ENCODE measurements at regions not wholly inside any gene's neighbourhood (a gene's known extent, or its start where the extent isn't known, plus 50 kb on each side); places are given as distances from the start of the nearest gene placed in this dataset.

DNA sequence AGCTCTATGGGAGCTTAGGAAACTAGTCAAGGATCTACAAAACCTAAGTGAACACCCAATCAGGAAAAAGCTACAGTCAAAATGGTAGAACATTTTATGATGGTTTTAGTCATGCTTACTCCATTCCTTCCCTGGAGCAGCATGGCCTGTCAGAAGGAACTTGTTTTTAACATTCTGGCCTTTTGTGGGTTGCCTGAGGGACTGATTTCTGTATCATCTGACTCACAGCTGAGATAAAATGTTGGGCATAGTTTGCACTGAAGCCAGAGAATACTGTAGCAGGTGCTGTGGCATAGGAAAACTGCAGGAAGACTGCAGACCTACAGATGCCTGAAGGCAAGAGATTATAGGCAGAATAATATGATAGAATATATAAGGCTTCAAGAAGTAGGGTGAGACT is 719.6 kb upstream of the GRAMD2B start:
- no peak overlapping the region for H3K27ac Mint-ChIP-seq
- H3K36me3 Mint-ChIP-seq, result no peaks in the 10 kb centered on the region
- peaks cover 3% of the 10 kb centered on the region for H3K27me3 Mint-ChIP-seq
- H3K4me1 Mint-ChIP-seq, result no peaks in the 10 kb centered on the region
- H3K4me3 Mint-ChIP-seq, result no peak overlapping the region
- no peak for ATAC-seq
- peaks cover 14% of the 10 kb centered on the region for H3K9me3 Mint-ChIP-seq

DNA sequence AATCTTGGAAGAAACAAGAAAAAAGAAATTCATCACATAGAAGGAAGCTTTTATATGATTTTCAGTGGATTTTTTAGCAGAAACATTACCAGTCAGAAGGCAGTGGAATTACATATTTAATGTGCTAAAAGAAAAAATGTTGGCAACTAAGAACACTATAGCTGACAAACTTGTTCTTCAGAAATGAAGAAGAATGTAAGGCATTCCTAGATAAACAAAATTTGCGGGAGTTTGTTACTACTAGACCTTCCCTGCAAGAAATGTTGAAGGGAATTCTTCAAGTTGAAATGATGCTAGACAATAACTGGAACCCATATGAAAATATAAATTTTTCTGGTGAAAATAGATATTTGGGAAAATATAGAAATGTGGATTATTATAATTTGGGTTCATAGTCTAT is 718.3 kb upstream of the GRAMD2B start:
- peaks cover 11% of the 10 kb centered on the region for H3K27me3 Mint-ChIP-seq
- no peaks in the 10 kb centered on the region for H3K4me1 Mint-ChIP-seq
- ATAC-seq, result no peak
- no peak overlapping the region for H3K4me3 Mint-ChIP-seq
- H3K9me3 Mint-ChIP-seq, result peaks cover 14% of the 10 kb centered on the region
- no peaks in the 10 kb centered on the region for H3K36me3 Mint-ChIP-seq
- no peak overlapping the region for H3K27ac Mint-ChIP-seq

DNA sequence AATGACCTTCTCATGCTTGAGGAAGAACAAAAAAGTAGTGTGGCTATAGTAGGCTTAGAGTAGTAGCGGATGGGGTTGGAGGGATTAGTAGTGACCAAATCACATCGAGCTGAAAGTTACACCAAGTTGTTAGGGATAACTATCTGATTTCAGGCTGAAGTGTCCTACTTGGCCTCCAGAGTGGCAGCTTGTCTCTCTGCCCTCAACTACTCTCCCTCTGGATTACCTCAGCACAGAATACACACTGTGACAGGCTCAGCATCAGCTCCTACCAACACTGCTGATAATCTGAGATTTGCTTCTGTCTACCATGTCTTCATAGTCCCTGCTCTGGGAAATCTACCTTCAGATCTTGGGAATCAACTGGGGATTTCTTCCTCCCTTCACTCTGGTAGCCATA is 714.6 kb upstream of the GRAMD2B start:
- no peak overlapping the region for H3K27ac Mint-ChIP-seq
- no peaks in the 10 kb centered on the region for H3K36me3 Mint-ChIP-seq
- H3K27me3 Mint-ChIP-seq, result peaks cover 11% of the 10 kb centered on the region
- peak; percentile 31 for ATAC-seq
- no peak overlapping the region for H3K4me3 Mint-ChIP-seq
- H3K4me1 Mint-ChIP-seq, result no peaks in the 10 kb centered on the region
- H3K9me3 Mint-ChIP-seq, result peaks cover 11% of the 10 kb centered on the region

DNA sequence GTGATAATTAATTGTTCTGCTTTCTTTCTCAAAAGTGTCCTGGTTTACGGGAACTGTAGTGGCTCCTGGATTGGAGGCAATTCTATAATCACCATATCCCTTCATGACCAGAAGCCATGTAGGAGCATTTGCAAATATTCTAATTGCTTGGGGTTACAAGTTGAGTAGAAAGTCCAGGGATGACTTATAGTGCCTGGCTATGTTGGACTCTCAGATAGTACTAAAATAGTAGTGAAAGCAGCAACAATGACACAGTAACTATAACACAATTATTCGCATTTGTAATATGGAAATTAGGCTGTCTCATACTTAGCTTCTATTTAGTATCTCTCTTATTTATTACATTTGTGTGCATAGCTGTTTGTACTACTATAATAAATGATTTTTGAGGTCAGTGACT is 712.5 kb upstream of the GRAMD2B start:
- H3K36me3 Mint-ChIP-seq, result no peaks in the 10 kb centered on the region
- ATAC-seq, result no peak

DNA sequence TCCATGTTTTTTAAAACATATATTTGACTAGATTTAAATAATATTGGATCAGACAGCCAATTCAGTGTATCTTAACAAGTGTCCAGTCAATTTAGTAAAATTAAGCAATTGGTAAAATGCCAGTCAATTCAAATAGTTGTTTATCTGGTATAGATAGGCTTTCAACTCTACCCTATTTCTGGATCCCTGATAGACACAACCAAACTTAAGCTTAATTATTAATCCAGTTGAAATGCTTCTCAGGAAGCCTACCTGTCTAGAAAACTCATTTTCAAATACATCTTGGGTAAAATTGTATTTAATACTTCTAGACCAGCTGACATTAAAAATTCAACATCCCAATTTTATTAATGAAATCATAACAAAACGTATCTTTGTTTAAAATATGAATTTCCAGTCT is 710.8 kb upstream of the GRAMD2B start:
- no peak for ATAC-seq
- Mint-ChIP-seq H3K36me3 (no peaks in the 10 kb centered on the region), H3K27ac (no peak overlapping the region), H3K4me1 (no peaks in the 10 kb centered on the region), H3K27me3 (peaks cover 19% of the 10 kb centered on the region), H3K9me3 (no peaks in the 10 kb centered on the region), H3K4me3 (no peak overlapping the region)

More for the DNA sequence above, 712.5 kb upstream of the GRAMD2B start:
- no peaks in the 10 kb centered on the region for H3K9me3 Mint-ChIP-seq
- H3K4me1 Mint-ChIP-seq, result no peaks in the 10 kb centered on the region
- H3K27ac Mint-ChIP-seq, result no peak overlapping the region
- peaks cover 19% of the 10 kb centered on the region for H3K27me3 Mint-ChIP-seq
- H3K4me3 Mint-ChIP-seq, result no peak overlapping the region

DNA sequence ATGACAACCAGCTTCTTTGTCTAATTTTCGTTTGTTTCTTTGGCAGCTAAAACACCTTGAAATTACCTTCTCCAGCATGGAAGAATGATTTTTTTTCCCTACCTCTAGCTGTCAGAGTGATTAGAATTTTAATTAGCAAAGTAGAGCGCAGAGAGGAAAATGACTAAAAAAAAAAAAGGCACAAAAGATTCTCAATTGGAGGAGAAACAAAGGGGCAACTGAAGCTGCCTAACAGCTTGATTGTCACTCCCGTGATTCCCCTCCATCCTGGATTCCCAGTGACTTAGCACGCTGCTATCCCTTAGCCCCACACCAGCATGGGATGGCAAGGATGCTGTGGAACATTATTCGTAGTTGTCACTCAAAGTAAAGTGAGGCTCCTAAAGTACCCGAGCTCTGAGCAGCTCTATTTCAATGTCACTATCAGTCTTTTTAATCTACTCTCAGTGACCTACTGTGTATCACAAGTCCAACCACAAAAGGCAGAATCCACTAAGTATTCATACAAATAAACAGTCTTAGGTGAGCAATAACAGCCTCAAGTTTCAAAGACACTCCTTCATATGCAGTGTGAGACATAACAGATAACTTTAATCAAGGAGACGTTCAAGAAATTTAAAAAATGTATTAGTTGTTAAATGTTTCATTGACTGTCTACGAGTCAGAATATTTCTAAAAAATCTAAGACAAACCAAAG is 710.0 kb upstream of the GRAMD2B start:
- no peak for ATAC-seq
- peaks cover 19% of the 10 kb centered on the region for H3K27me3 Mint-ChIP-seq
- H3K4me3 Mint-ChIP-seq, result no peak overlapping the region
- no peak overlapping the region for H3K27ac Mint-ChIP-seq
- no peaks in the 10 kb centered on the region for H3K36me3 Mint-ChIP-seq
- H3K9me3 Mint-ChIP-seq, result no peaks in the 10 kb centered on the region
- H3K4me1 Mint-ChIP-seq, result no peaks in the 10 kb centered on the region

DNA sequence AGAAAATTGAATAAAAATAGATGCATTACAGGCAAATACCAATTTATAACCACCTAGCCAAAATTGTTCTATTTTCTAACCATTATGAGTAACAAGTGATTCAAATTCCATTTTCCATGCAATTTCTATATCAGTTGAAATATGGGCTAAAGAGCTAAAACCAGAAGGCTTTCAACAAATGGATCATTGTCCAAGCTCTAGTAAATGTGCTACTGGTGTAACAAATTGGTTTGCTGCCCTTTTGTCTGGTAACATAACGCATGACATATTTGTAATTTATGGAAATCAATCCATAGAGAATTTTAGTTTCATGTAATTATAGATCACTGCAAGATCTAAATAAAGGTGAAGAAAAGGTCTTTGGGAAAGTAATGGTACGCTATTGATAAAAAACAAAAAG is 708.0 kb upstream of the GRAMD2B start:
- H3K27me3 Mint-ChIP-seq, result peaks cover 8% of the 10 kb centered on the region
- no peak overlapping the region for H3K4me3 Mint-ChIP-seq
- H3K4me1 Mint-ChIP-seq, result no peaks in the 10 kb centered on the region
- ATAC-seq, result no peak
- H3K9me3 Mint-ChIP-seq, result no peaks in the 10 kb centered on the region
- no peak overlapping the region for H3K27ac Mint-ChIP-seq
- H3K36me3 Mint-ChIP-seq, result no peaks in the 10 kb centered on the region

DNA sequence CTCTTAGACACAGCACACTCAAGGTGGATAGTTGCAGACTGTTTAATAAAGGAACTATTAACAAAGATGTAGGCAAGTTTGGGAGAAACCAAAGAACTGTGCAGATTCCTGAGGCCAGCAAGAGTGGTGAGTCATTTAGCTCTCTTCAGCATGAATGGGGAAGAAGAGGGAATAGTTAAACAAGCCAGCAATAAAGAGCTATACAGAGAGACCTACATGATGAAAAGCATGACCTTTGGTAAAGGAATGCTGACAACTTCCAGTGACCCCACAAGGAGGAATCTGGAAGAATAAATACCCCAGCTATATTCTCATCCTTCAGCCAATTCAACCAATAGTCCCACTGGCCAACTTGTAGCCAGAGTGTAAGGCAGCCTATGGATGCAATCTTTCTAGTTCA is 706.0 kb upstream of the GRAMD2B start:
- Mint-ChIP-seq H3K9me3 (no peaks in the 10 kb centered on the region), H3K4me3 (no peak overlapping the region), H3K27me3 (peaks cover 8% of the 10 kb centered on the region), H3K4me1 (no peaks in the 10 kb centered on the region), H3K36me3 (no peaks in the 10 kb centered on the region), H3K27ac (no peak overlapping the region)
- peak; percentile 8 for ATAC-seq

DNA sequence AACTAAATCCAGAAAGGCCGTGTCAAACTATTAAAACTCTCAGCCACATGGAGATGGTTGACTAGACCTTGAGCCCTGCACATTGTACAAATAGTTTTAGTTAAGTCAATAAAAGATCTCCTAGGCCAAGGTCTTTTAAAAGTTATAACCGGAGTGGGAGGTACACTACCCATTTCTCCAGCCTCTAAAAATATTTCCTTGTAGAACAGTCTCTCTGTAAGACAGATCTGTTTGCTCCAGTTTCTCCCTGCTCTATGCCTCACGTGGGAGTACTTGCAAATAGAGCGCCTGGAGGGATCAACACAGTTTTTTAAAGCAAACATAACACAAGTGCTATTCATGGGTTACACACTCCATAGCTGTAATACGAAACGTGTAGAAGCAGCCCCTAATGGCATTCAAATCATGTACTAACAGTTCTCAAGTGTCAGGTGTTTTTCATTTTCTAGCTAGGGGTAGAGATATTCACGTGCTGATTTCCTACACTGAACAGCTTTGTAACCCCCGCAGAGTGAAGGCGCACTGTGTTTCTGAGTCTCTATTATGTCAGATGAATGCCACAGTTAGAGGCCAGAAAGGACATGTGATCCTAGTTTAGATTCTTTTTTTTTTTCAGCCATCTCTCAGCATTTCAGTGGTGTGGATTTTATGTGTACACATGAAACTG is 703.4 kb upstream of the GRAMD2B start:
- Mint-ChIP-seq H3K36me3 (no peaks in the 10 kb centered on the region), H3K27me3 (peaks cover under 1% of the 10 kb centered on the region), H3K27ac (no peak overlapping the region), H3K9me3 (no peaks in the 10 kb centered on the region), H3K4me3 (no peak overlapping the region), H3K4me1 (no peaks in the 10 kb centered on the region)
- no peak for ATAC-seq

DNA sequence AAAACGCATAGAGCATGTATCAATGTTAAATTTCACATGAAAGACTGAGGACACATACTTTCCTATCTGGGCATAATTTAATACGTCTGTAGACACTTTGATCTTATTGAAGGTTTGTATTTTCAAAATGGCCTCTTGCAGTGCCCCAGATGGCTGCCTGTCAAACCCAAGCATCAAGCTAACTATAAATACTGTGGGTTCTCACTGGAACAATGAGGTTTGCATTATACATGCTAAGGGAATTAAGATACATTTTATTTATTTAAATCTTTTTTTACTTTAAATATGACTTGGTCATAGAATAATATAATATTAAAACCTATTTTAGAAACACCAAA is 702.9 kb upstream of the GRAMD2B start:
- ATAC-seq, result no peak
- H3K36me3 Mint-ChIP-seq, result no peaks in the 10 kb centered on the region
- H3K27me3 Mint-ChIP-seq, result no peaks in the 10 kb centered on the region
- no peak overlapping the region for H3K27ac Mint-ChIP-seq
- H3K4me1 Mint-ChIP-seq, result no peaks in the 10 kb centered on the region
- H3K9me3 Mint-ChIP-seq, result no peaks in the 10 kb centered on the region
- no peak overlapping the region for H3K4me3 Mint-ChIP-seq

DNA sequence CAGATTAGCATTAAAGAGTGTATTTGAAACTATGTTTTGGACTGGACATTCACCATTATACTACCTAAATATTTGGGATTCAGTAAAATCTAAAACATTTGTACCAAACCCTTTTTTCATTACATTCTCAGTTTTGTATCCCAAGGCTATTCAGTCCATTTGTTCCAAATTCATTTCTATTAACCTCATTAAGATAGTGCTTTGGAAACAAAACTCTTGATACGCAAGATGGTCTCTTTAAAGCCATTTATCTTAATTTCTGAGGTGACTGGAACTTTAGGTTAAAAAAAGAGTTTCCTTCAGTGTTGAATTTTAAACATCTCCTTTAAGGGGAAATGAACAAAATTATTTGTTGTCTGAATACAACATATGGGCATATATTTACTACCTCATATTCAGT is 702.5 kb upstream of the GRAMD2B start:
- Mint-ChIP-seq H3K36me3 (no peaks in the 10 kb centered on the region), H3K4me1 (no peaks in the 10 kb centered on the region), H3K4me3 (no peak overlapping the region), H3K27ac (no peak overlapping the region), H3K27me3 (no peaks in the 10 kb centered on the region), H3K9me3 (no peaks in the 10 kb centered on the region)
- no peak for ATAC-seq

DNA sequence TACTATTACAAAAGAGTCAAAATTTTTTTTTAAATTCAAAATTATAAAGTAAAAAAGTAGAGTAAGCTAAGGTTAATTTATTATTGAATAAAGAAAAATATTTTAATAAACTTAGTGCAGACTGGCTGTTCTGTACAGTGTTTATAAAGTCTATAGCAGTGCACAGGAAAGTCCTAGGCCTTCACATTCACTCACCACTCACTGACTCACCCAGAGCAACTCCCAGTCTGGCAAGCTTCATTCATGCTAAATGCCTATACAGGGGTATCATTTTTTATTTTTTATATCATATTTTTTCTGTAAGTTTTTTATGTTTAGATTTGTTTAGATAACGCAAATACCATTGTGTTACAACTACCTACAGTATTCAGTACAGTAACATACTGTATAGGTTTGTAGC is 700.7 kb upstream of the GRAMD2B start:
- ATAC-seq, result no peak
- H3K27me3 Mint-ChIP-seq, result no peaks in the 10 kb centered on the region
- H3K4me3 Mint-ChIP-seq, result no peak overlapping the region
- H3K4me1 Mint-ChIP-seq, result no peaks in the 10 kb centered on the region
- no peaks in the 10 kb centered on the region for H3K36me3 Mint-ChIP-seq
- no peak overlapping the region for H3K27ac Mint-ChIP-seq
- no peaks in the 10 kb centered on the region for H3K9me3 Mint-ChIP-seq

DNA sequence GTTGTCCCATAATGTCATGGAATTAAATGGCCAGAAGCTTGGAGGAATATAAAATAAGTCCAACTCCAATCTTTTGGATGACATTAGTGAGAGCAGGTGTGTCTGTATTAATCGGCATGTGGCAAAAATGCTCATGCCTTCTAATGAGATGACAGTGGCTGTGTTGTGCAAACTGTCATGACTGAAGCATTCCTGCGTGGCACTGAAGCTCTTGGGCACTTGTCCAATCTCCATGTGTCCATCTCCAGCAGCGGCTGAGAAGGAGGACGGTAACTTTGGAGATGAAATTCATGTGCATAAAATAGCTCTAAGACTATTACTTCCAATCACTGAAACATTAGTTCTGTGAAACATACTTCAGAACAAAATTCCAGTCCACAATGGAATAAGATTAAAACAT is 697.5 kb upstream of the GRAMD2B start:
- Mint-ChIP-seq H3K9me3 (no peaks in the 10 kb centered on the region), H3K27me3 (peaks cover 9% of the 10 kb centered on the region), H3K4me3 (no peak overlapping the region), H3K4me1 (no peaks in the 10 kb centered on the region), H3K36me3 (no peaks in the 10 kb centered on the region), H3K27ac (no peak overlapping the region)
- ATAC-seq, result no peak

DNA sequence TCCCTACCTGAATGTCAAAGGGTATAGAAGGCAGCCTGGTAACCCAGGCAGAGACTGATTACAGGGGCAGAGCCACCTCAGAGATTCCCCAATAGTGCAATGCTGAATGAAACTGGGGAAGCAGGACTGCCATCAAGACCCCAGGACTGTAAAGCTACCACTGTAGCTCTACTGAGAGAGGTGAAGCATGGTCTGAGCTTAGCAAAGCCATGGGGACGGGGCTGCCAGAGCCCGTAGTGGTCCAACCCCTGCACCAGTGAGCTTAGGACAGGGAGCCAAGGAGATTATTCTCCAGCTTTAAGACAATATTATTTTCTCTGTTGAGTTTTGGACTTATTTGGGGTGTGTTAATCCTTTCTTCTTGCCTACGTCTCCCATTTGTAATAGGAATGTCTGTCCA is 679.3 kb upstream of the GRAMD2B start:
- Mint-ChIP-seq H3K27me3 (no peaks in the 10 kb centered on the region), H3K4me1 (no peaks in the 10 kb centered on the region), H3K9me3 (peaks cover 2% of the 10 kb centered on the region), H3K36me3 (no peaks in the 10 kb centered on the region), H3K27ac (no peak overlapping the region), H3K4me3 (no peak overlapping the region)
- ATAC-seq, result peak; percentile 56

DNA sequence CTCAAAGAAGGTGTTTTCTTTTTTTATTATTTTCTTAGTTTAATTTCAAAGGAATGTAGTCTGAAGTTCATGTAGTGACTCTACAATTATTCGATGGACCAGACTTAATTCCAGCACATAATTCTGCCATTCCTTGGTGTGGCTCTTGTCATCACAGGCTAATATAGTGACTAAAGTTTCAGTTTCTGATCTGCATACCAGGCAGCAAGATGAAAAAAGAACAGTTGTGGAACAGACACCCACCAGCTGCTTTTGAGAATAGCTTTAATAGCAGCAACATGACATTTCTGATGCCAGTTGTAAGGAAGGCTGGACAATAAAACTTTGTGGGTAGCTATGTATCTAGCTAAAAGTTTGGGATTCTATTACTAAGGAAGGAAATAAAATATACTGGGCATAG is 676.3 kb upstream of the GRAMD2B start:
- Mint-ChIP-seq H3K27ac (no peak overlapping the region), H3K9me3 (no peaks in the 10 kb centered on the region), H3K4me1 (no peaks in the 10 kb centered on the region), H3K27me3 (no peaks in the 10 kb centered on the region), H3K36me3 (no peaks in the 10 kb centered on the region), H3K4me3 (no peak overlapping the region)
- ATAC-seq, result no peak

DNA sequence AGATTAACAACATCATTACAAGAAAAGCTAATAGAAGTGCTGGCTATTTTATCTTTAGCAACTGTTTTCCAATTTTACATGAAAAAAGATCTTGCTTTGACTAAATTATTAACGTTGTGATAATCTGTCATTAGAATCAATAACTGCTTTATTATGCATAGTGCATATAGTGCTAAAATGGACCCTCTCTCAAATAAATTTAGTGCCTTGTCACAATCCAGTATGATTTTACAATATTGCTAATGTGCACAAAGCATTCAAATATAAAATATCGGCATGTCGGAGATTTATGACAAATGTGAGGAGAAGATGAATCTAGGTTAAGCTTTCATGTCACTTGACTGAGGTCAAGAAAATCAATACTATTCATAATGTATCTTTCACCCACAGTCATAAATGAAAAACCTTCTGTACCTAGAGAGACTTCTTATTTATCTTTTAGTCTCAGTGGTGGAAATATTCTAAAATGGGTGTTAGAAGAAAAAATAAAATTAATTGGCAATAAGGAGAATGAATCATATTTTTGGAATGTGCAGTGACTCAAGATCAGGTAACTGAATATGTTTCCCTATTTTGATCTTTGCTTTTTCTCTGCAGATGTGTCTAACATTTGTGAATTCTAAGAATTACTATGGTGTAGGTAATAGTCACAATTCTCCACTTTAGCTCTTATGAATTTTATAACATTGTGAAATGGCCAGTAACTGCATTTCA is 672.9 kb upstream of the GRAMD2B start:
- Mint-ChIP-seq H3K4me1 (no peaks in the 10 kb centered on the region), H3K9me3 (no peaks in the 10 kb centered on the region), H3K36me3 (no peaks in the 10 kb centered on the region), H3K27me3 (no peaks in the 10 kb centered on the region), H3K4me3 (no peak overlapping the region), H3K27ac (no peak overlapping the region)
- no peak for ATAC-seq
